GM21381 (cell line): ENCODE measurements at regions not wholly inside any gene's neighbourhood (a gene's known extent, or its start where the extent isn't known, plus 50 kb on each side); places are given as distances from the start of the nearest gene placed in this dataset.
"Not testable (repeated sequence)": the region's sequence is repeated elsewhere in the genome, so short reads cannot be mapped to it uniquely, and the experiment has no call there.

Experiments used
- ATAC-seq: cut with Tn5 transposase; IDR thresholded peaks from one replicate; pipeline ENCODE4 v1.9.1; 2021; ENCODE audit warnings: mild to moderate bottlenecking, moderate library complexity; ENCODE audit not compliant: unreplicated experiment

- ATAC-seq: no peak
Measured at GRCh38 chr2:235212501-235213158, 260.8 kb downstream of the SH3BP4 start.

DNA sequence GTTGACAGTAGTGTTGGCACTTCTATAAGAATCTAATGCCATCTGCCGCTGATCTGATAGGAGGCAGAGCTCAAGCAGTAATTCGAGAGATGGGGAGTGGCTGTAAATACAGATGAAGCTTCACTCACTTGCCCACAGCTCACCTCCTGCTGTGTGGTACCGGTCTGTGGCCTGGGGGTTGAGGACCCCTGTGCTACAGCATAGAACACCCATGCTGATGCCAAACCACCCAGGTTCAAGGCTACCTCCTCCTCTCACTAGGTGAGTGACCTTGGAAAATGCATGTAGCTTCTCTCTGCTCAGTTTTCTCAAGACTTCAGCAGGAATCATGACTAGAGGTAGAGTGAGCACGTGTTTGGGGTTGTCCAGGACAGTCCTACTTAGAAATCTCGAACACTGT, 263.4 kb downstream of the SH3BP4 start:
- ATAC-seq: no peak

GRCh38 chr2:235216901-235217300, 265.1 kb downstream of the SH3BP4 start:
- ATAC-seq: no peak

GRCh38 chr2:235217846-235218245, 266.0 kb downstream of the SH3BP4 start:
- ATAC-seq: no peak

GRCh38 chr2:235218486-235218907, 266.7 kb downstream of the SH3BP4 start:
- no peak for ATAC-seq

DNA sequence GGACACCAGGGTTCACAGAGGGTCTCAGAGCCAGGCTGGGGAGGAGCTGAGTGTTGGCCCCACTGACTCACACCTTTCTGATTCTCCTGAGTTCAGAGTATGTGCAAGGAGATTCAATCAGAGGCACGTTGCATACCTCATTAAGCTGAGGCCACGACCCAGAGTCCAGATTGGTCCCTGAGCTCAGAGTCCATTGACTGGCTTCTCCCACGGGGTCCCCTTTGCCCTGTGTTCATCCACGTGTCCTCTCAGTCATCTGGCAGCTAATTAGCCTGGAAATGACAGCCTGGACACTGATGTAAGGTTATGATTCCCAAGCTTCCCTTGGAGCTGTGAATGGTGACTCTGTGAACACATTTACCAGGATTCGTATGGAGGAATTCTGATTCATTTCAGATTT, 267.2 kb downstream of the SH3BP4 start:
- no peak for ATAC-seq

DNA sequence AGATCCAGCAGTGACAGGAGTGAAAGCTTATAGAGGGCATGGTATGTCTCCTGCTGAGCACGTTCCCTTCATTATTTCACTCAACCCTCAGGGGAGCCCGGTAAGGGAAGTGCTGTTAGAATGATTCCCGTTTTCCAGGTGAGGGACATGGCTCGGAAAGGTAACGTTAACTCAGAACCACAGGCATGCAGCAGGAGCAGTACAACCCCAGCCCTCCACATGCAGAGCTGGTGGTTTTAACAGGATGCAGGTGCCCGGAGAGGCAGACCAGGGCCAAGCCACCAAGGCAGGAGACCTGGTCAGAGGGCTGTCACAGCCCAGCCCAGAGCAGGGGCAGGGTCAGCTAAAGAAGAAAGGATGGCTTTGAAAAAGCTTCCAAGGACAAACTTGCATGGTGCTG, 268.5 kb downstream of the SH3BP4 start:
- no peak for ATAC-seq

DNA sequence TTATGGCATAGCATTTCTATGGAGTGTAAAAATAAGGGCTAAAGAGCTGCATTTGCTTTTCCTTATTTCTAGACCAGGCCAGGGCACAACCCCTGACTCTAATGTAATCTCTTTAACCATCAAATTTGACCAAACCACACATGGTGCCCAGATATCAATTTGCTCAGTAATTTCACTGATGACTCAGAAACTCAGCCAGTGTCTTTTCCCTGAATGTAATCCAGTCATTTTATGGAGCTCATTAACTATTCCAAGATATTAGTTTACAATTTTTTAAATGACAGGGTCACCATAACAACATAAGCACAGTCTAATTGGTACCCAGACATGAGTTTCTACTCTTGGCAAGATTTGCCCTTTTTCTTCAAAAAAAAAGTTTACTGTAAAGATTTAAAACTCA, 270.8 kb upstream of the AGAP1 start:
- no peak for ATAC-seq

- ATAC-seq: no peak
Measured at GRCh38 chr2:235224410-235224809, 269.4 kb upstream of the AGAP1 start.

GRCh38 chr2:235225261-235225660, 268.6 kb upstream of the AGAP1 start:
- no peak for ATAC-seq

GRCh38 chr2:235227590-235227989, 266.3 kb upstream of the AGAP1 start:
- ATAC-seq: no peak

GRCh38 chr2:235228422-235228821, 265.4 kb upstream of the AGAP1 start:
- ATAC-seq: not testable (repeated sequence)

- ATAC-seq: no peak
Measured at GRCh38 chr2:235229236-235229635, 264.6 kb upstream of the AGAP1 start.

DNA sequence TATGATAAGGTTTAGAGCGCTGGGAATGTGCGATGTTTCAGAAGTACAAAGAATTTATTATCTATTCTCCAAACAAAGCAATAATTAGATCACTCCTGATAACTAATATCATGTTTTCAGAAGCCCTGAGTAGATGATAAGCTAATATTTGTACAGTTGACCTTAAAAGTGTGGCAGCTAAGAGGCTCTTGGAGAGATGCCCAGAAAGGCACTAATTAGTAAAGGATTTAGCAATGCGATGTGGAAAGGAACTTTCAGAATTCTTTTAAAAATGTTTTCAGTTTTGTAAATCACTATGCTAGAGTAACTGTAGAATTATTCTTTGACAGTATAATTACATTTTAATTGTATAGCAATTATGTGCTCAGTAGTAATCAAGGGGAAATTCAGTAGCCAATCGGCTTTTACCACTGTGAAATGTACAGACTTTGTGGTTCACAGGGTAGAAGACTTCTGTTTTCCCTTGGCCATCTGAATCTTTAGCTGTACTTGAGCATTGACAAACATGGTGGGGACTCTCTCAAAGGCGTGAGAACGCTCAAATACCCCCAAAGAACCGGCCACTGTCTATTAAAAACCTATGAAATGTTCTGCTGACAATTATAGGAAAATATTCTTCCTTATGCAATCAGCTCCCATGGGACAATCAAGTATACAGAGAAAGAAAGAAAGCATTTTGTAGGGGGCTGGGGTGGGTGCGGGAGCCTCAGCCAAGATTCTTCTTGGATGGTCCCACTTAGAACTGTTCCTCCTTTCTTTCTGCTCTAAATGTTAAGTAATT, 262.8 kb upstream of the AGAP1 start:
- ATAC-seq: no peak

- ATAC-seq: no peak
Measured at GRCh38 chr2:235232449-235233433, 261.1 kb upstream of the AGAP1 start.

- no peak for ATAC-seq
Measured at GRCh38 chr2:235234736-235235135, 259.1 kb upstream of the AGAP1 start.

GRCh38 chr2:235235977-235236767, 257.7 kb upstream of the AGAP1 start:
- ATAC-seq: no peak

DNA sequence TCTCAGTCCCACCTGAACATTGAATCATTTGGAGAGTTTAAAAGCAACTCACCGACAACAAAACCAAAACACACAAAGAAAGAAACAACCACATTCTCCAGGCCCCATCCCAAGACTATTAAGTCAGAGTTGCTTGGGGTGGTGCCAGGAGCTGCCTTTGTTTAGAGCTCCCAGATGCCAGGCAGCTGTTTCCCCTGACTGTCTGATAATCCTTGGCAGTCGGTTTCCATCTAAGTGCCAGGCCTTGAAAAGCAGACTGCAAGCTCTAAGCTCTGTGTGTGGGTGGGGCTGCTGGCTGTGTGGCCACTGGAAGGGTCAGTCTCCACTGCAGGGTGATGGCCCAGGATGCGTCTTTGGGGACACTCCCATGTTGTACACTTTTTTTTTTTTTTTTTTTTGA, 255.3 kb upstream of the AGAP1 start:
- no peak for ATAC-seq

DNA sequence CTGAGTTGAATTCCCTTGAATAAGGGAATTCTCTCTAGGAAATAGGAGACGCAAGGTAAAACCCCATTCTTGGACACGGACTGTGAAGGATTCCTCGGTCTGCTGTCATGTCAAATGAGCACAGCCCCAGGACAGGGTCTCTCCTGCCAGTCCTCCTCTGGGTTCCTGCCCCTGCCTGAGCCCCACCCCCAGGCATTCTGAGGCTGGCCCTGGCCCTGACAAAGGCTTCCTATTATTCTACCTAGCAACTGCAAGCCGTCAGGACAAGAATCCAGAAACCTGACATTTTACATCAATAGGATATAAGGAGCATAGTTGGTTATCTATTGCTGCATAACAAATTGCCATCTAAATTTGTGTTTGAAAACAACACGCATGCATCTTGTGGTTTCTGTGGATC, 253.3 kb upstream of the AGAP1 start:
- ATAC-seq: no peak
